ENCODE measurements at regions not wholly inside any gene's neighbourhood (a gene's known extent, or its start where the extent isn't known, plus 50 kb on each side); places are given as distances from the start of the nearest gene placed in this dataset.
"Not testable (repeated sequence)": the region's sequence is repeated elsewhere in the genome, so short reads cannot be mapped to it uniquely, and the experiment has no call there.

GRCh38 chr12:47438175-47438574, 267.7 kb downstream of the RPAP3 start:
- Histone ChIP-seq H3K4me3 (ENCODE audit: low read depth, low read length) (no peak overlapping the region), H3K4me1 (ENCODE audit: control insufficient read depth, insufficient read depth, low read length, poor library complexity, severe bottlenecking) (no peaks in the 10 kb centered on the region), H3K27ac (ENCODE audit: insufficient read depth, low read length, poor library complexity, severe bottlenecking) (no peak overlapping the region), H3K27me3 (ENCODE audit: control insufficient read depth, insufficient read depth, low read length) (no peaks in the 10 kb centered on the region), H3K36me3 (ENCODE audit: control insufficient read depth, insufficient read depth, low read length) (no peaks in the 10 kb centered on the region), H3K9me3 (ENCODE audit: control insufficient read depth in 2 of 2, low read length in 2 of 2) (peaks cover 14 to 24% of the 10 kb centered on the region in 2 experiments)
- H3K9me3 Mint-ChIP-seq: peaks cover 4 to 36% (median 19%) of the 10 kb centered on the region in 7 donors
- H3K4me3 Mint-ChIP-seq: no peak overlapping the region
- DNase-seq: no peak
- H3K27me3 Mint-ChIP-seq: peaks cover 7% of the 10 kb centered on the region
- no peak for ATAC-seq (ENCODE audit: low read depth in 2 of 2)
- H3K4me1 Mint-ChIP-seq: no peaks in the 10 kb centered on the region
- no peak overlapping the region for H3K27ac Mint-ChIP-seq
- no peaks in the 10 kb centered on the region for H3K36me3 Mint-ChIP-seq

GRCh38 chr12:47437570-47437969, 268.3 kb downstream of the RPAP3 start:
- Histone ChIP-seq H3K36me3 (ENCODE audit: control insufficient read depth, insufficient read depth, low read length) (no peaks in the 10 kb centered on the region), H3K27me3 (ENCODE audit: control insufficient read depth, insufficient read depth, low read length) (no peaks in the 10 kb centered on the region), H3K4me3 (ENCODE audit: low read depth, low read length) (no peak overlapping the region), H3K27ac (ENCODE audit: insufficient read depth, low read length, poor library complexity, severe bottlenecking) (no peak overlapping the region), H3K4me1 (ENCODE audit: control insufficient read depth, insufficient read depth, low read length, poor library complexity, severe bottlenecking) (no peaks in the 10 kb centered on the region), H3K9me3 (ENCODE audit: control insufficient read depth in 2 of 2, low read length in 2 of 2) (peaks cover 8 to 18% of the 10 kb centered on the region in 2 experiments)
- no peak overlapping the region for H3K4me3 Mint-ChIP-seq
- H3K36me3 Mint-ChIP-seq: no peaks in the 10 kb centered on the region
- no peaks in the 10 kb centered on the region for H3K4me1 Mint-ChIP-seq
- DNase-seq (no peak), ATAC-seq (ENCODE audit: low read depth in 2 of 2) (no peak)
- H3K27ac Mint-ChIP-seq: peak overlapping the region in 1 of 3 donors; percentile 79
- peaks cover 4% of the 10 kb centered on the region for H3K27me3 Mint-ChIP-seq
- H3K9me3 Mint-ChIP-seq: peaks cover 2 to 30% (median 15%) of the 10 kb centered on the region in 7 donors

GRCh38 chr12:47433876-47434275, 272.0 kb downstream of the RPAP3 start:
- H3K9me3 Mint-ChIP-seq: peaks cover 2 to 21% (median 10%) of the 10 kb centered on the region in 7 donors
- ATAC-seq (ENCODE audit: low read depth in 2 of 2): no peak

DNA sequence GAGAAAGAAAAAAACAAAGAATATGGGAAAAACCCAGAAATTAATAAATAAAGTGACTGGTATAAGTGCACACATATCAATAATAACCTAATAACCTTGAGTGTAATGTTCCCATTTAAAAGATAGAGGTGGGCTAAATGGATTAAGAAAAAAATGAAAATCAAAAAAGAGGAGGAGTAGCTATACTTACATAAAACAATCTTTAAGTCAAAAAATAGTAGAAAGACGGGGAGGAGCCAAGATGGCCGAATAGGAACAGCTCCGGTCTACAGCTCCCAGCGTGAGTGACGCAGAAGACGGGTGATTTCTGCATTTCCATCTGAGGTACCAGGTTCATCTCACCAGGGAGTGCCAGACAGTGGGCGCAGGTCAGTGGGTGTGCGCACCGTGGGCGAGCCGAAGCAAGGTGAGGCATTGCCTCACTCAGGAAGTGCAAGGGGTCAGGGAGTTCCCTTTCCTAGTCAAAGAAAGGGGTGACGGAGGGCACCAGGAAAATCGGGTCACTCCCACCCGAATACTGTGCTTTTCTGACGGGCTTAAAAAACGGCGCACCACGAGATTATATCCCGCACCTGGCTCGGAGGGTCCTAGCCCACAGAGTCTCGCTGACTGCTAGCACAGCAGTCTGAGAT, 279.0 kb downstream of the RPAP3 start:
- H3K36me3 Mint-ChIP-seq; H3K9me3 ChIP-seq (ENCODE audit: control insufficient read depth in 2 of 2, low read length in 2 of 2); H3K27me3 ChIP-seq (ENCODE audit: control insufficient read depth, insufficient read depth, low read length); H3K27me3 Mint-ChIP-seq; H3K4me1 ChIP-seq (ENCODE audit: control insufficient read depth, insufficient read depth, low read length, poor library complexity, severe bottlenecking); H3K36me3 ChIP-seq (ENCODE audit: control insufficient read depth, insufficient read depth, low read length); ATAC-seq (ENCODE audit: low read depth in 2 of 2); H3K9me3 Mint-ChIP-seq: not testable (repeated sequence)
- peak overlapping the region; percentile 73 for H3K4me3 ChIP-seq (ENCODE audit: low read depth, low read length)
- Mint-ChIP-seq H3K27ac (peak overlapping the region; percentile 88 to 98 (median 93)), H3K4me1 (peaks cover 16 to 21% (median 18%) of the 10 kb centered on the region in 4 donors), H3K4me3 (peak overlapping the region; percentile 89 to 96 (median 92))
- peak overlapping the region; percentile 14 for H3K27ac ChIP-seq (ENCODE audit: insufficient read depth, low read length, poor library complexity, severe bottlenecking)
- peak in 2 of 3 donors; percentile 9 to 55 for DNase-seq

More at GRCh38 chr12:47433876-47434275, 272.0 kb downstream of the RPAP3 start:
- no peak overlapping the region for H3K4me3 Mint-ChIP-seq
- H3K36me3 Mint-ChIP-seq: no peaks in the 10 kb centered on the region
- no peaks in the 10 kb centered on the region for H3K4me1 Mint-ChIP-seq
- H3K27ac ChIP-seq (ENCODE audit: insufficient read depth, low read length, poor library complexity, severe bottlenecking): no peak overlapping the region
- peaks cover 4% of the 10 kb centered on the region for H3K27me3 Mint-ChIP-seq
- no peaks in the 10 kb centered on the region for H3K27me3 ChIP-seq (ENCODE audit: control insufficient read depth, insufficient read depth, low read length)
- H3K4me1 ChIP-seq (ENCODE audit: control insufficient read depth, insufficient read depth, low read length, poor library complexity, severe bottlenecking): no peaks in the 10 kb centered on the region
- DNase-seq: no peak
- H3K9me3 ChIP-seq (ENCODE audit: control insufficient read depth in 2 of 2, low read length in 2 of 2): peaks cover 3 to 5% of the 10 kb centered on the region in 2 experiments
- H3K4me3 ChIP-seq (ENCODE audit: low read depth, low read length): no peak overlapping the region
- no peaks in the 10 kb centered on the region for H3K36me3 ChIP-seq (ENCODE audit: control insufficient read depth, insufficient read depth, low read length)
- no peak overlapping the region for H3K27ac Mint-ChIP-seq

DNA sequence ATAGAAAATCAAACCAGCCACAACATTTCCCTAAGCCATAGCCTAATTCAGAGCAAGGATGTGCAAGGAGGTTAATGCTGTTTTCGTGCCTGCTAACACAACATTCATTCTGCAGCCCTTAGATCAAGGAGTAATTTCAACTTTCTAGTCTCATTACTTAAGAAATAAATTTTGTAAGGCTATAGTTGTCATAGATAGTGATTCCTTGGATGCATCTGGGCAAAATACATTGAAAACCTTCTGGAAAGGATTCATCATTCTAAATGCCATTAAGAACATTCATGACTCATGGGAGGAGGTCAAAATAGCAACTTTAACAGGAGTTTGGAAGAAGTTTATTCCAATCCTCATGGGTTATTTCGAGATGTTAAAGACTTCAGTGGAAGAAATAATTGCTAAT, 283.2 kb downstream of the RPAP3 start:
- H3K27me3 Mint-ChIP-seq: no peaks in the 10 kb centered on the region

GRCh38 chr12:47419497-47419896, 286.3 kb downstream of the RPAP3 start:
- Mint-ChIP-seq H3K4me3 (no peak overlapping the region), H3K9me3 (peaks cover 0 to 4% (median 0%) of the 10 kb centered on the region in 7 donors), H3K36me3 (peaks cover 4% of the 10 kb centered on the region), H3K27me3 (no peaks in the 10 kb centered on the region), H3K27ac (no peak overlapping the region), H3K4me1 (peaks cover 5 to 18% (median 12%) of the 10 kb centered on the region in 4 donors)
- no peaks in the 10 kb centered on the region for H3K27me3 ChIP-seq (ENCODE audit: control insufficient read depth, insufficient read depth, low read length)
- DNase-seq: no peak
- peaks cover 3% of the 10 kb centered on the region for H3K4me1 ChIP-seq (ENCODE audit: control insufficient read depth, insufficient read depth, low read length, poor library complexity, severe bottlenecking)
- H3K4me3 ChIP-seq (ENCODE audit: low read depth, low read length): no peak overlapping the region
- no peak for ATAC-seq (ENCODE audit: low read depth in 2 of 2)
- H3K36me3 ChIP-seq (ENCODE audit: control insufficient read depth, insufficient read depth, low read length): no peaks in the 10 kb centered on the region
- no peak overlapping the region for H3K27ac ChIP-seq (ENCODE audit: insufficient read depth, low read length, poor library complexity, severe bottlenecking)
- no peaks in the 10 kb centered on the region for H3K9me3 ChIP-seq (ENCODE audit: control insufficient read depth in 2 of 2, low read length in 2 of 2)

More for the DNA sequence above, 283.2 kb downstream of the RPAP3 start:
- peaks cover 16 to 21% (median 18%) of the 10 kb centered on the region in 4 donors for H3K4me1 Mint-ChIP-seq
- Histone ChIP-seq H3K27me3 (ENCODE audit: control insufficient read depth, insufficient read depth, low read length) (no peaks in the 10 kb centered on the region), H3K9me3 (ENCODE audit: control insufficient read depth in 2 of 2, low read length in 2 of 2) (no peaks in the 10 kb centered on the region), H3K4me3 (ENCODE audit: low read depth, low read length) (no peak overlapping the region), H3K4me1 (ENCODE audit: control insufficient read depth, insufficient read depth, low read length, poor library complexity, severe bottlenecking) (peaks cover 7% of the 10 kb centered on the region), H3K36me3 (ENCODE audit: control insufficient read depth, insufficient read depth, low read length) (no peaks in the 10 kb centered on the region), H3K27ac (ENCODE audit: insufficient read depth, low read length, poor library complexity, severe bottlenecking) (no peak overlapping the region)
- DNase-seq: no peak
- H3K9me3 Mint-ChIP-seq: peaks cover 0 to 5% (median 0%) of the 10 kb centered on the region in 7 donors
- no peak for ATAC-seq (ENCODE audit: low read depth in 2 of 2)
- no peak overlapping the region for H3K4me3 Mint-ChIP-seq
- H3K36me3 Mint-ChIP-seq: peaks cover 4% of the 10 kb centered on the region
- no peak overlapping the region for H3K27ac Mint-ChIP-seq

DNA sequence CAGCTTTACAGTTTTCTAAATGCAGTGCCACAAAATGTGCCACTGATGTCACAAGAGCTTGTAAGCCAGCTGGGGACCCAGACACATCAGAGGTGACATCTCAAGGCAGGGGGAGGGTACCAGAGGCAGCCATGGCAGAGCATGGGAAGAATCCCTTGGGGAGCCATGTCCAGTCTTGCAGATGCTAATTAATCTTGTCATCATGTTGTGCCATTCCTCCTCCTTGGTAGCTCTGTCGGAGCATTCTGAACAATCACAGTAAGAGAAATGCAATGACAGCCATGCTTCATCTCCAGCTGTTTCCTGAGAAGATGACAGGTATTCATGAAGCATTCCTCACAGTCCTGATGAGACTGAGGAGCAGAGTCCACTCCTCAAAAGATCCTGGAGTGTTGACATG, 287.9 kb downstream of the RPAP3 start:
- Histone ChIP-seq H3K9me3 (ENCODE audit: control insufficient read depth in 2 of 2, low read length in 2 of 2) (no peaks in the 10 kb centered on the region), H3K36me3 (ENCODE audit: control insufficient read depth, insufficient read depth, low read length) (no peaks in the 10 kb centered on the region), H3K4me3 (ENCODE audit: low read depth, low read length) (no peak overlapping the region), H3K4me1 (ENCODE audit: control insufficient read depth, insufficient read depth, low read length, poor library complexity, severe bottlenecking) (peaks cover 2% of the 10 kb centered on the region), H3K27ac (ENCODE audit: insufficient read depth, low read length, poor library complexity, severe bottlenecking) (no peak overlapping the region), H3K27me3 (ENCODE audit: control insufficient read depth, insufficient read depth, low read length) (no peaks in the 10 kb centered on the region)
- H3K4me1 Mint-ChIP-seq: peaks cover 5 to 21% (median 12%) of the 10 kb centered on the region in 4 donors
- no peak overlapping the region for H3K27ac Mint-ChIP-seq
- DNase-seq (no peak), ATAC-seq (ENCODE audit: low read depth in 2 of 2) (no peak)
- peaks cover 0 to 1% (median 0%) of the 10 kb centered on the region in 7 donors for H3K9me3 Mint-ChIP-seq
- no peak overlapping the region for H3K4me3 Mint-ChIP-seq
- no peaks in the 10 kb centered on the region for H3K27me3 Mint-ChIP-seq
- H3K36me3 Mint-ChIP-seq: peaks cover 4% of the 10 kb centered on the region

DNA sequence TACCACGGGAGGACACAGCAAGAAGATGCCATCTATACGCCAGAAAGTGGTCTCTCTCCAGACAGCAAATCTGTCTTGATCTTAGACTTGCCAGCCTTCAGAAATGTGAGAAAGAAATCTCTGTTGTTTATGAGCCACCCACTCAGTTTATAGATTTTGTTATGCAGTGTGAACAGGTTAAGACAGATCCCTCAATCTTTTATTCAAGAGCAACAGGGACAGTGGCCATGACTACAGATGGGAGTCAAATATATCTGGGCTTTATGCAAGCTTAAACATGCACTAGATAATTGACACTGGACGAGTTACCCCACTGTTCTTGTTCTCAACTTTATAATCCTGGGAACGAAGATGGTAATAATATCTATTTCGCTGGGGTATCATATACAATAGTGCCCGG, 288.7 kb downstream of the RPAP3 start:
- H3K4me3 ChIP-seq (ENCODE audit: low read depth, low read length): no peak overlapping the region
- Mint-ChIP-seq H3K9me3 (peaks cover 0 to 1% (median 0%) of the 10 kb centered on the region in 7 donors), H3K36me3 (no peaks in the 10 kb centered on the region)

More for the DNA sequence above, 288.7 kb downstream of the RPAP3 start:
- Histone ChIP-seq H3K36me3 (ENCODE audit: control insufficient read depth, insufficient read depth, low read length) (no peaks in the 10 kb centered on the region), H3K27ac (ENCODE audit: insufficient read depth, low read length, poor library complexity, severe bottlenecking) (no peak overlapping the region), H3K4me1 (ENCODE audit: control insufficient read depth, insufficient read depth, low read length, poor library complexity, severe bottlenecking) (peaks cover 4% of the 10 kb centered on the region), H3K27me3 (ENCODE audit: control insufficient read depth, insufficient read depth, low read length) (no peaks in the 10 kb centered on the region), H3K9me3 (ENCODE audit: control insufficient read depth in 2 of 2, low read length in 2 of 2) (no peaks in the 10 kb centered on the region)
- ATAC-seq (ENCODE audit: low read depth in 2 of 2) (no peak), DNase-seq (no peak)
- Mint-ChIP-seq H3K27me3 (no peaks in the 10 kb centered on the region), H3K4me3 (no peak overlapping the region), H3K4me1 (peaks cover 0 to 23% (median 13%) of the 10 kb centered on the region in 4 donors), H3K27ac (no peak overlapping the region)
